ENCODE measurements at regions not wholly inside any gene's neighbourhood (a gene's known extent, or its start where the extent isn't known, plus 50 kb on each side); places are given as distances from the start of the nearest gene placed in this dataset.

DNA sequence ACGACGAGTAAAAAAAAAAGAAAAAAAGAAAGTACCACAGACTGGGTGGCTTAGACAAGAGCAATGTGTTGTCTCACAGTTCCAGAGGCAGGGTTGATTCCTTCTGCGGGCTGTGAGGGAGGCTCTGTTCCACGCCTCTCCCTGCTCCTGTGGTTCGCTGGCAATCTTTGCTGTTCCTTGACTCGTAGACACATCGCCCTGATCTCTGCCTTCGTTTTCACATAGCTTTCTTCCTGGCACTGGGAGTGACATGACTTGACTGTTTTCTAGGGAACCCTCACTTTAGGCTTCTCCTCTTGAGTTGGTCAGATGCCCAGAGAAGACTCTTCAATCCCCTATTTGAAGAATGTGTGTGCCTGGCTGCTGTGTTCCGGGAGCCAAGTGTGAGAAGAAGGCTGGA is 133.6 kb downstream of the TM2D1 start:
- no peak for TF ChIP-seq EZH2 (IDR thresholded peaks at IDR 0.05; ENCODE audit: low read length, missing control alignments)
- TF ChIP-seq, protein P1, sequence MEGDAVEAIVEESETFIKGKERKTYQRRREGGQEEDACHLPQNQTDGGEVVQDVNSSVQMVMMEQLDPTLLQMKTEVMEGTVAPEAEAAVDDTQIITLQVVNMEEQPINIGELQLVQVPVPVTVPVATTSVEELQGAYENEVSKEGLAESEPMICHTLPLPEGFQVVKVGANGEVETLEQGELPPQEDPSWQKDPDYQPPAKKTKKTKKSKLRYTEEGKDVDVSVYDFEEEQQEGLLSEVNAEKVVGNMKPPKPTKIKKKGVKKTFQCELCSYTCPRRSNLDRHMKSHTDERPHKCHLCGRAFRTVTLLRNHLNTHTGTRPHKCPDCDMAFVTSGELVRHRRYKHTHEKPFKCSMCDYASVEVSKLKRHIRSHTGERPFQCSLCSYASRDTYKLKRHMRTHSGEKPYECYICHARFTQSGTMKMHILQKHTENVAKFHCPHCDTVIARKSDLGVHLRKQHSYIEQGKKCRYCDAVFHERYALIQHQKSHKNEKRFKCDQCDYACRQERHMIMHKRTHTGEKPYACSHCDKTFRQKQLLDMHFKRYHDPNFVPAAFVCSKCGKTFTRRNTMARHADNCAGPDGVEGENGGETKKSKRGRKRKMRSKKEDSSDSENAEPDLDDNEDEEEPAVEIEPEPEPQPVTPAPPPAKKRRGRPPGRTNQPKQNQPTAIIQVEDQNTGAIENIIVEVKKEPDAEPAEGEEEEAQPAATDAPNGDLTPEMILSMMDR (conservative IDR thresholded peaks at IDR 0.05 in 1 of 2, IDR thresholded peaks at IDR 0.05 in 1 of 2; ENCODE audit: low read depth in 1 of 2, low read length in 2 of 2) = no peak
